Cardiac fibroblast (primary cell): ENCODE measurements at regions not wholly inside any gene's neighbourhood (a gene's known extent, or its start where the extent isn't known, plus 50 kb on each side); places are given as distances from the start of the nearest gene placed in this dataset.

Experiments used
- DNase-seq, 2 donors: peaks; one replicate each; pipeline versions ENCODE4 v3.0.0 to v3.0.0-alpha.2; 2010; ENCODE audit warnings: low read depth in 2 of 2
- H3K4me3 ChIP-seq, 2 donors: replicated peaks in 1 of 2; 1 replicate in 1 of 2; 2 replicates in 1 of 2; pipeline ENCODE4 v1.5.1; 2011; ENCODE audit warnings: low read depth in 2 of 2, low read length in 2 of 2, mild to moderate bottlenecking in 2 of 2, moderate library complexity in 1 of 2
- TF ChIP-seq, protein P1 (sequence below): IDR thresholded peaks from one replicate; pipeline ENCODE4 v1.5.1; 2011; ENCODE audit warnings: low read depth, mild to moderate bottlenecking, low read length, inconsistent platforms

DNA sequence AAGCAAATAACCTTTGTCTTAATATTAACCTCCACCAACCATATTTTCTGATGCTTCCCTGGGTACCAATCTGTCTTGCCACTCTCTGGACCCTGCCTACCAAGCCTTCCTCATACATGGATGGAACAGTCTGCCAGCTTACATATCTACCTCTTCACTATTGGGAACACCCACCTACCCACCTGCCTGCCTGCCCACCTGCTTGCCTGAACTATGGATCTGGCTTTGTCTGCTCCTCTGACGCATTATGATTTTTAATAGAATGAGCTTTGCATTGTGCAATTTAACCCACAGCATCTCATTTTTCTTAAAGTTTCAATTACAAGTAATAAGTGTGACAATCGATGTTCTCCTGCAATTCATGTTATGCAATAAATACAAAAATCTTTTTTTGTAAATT is 137.9 kb upstream of the LSM8 start:
- DNase-seq, result no peak

DNA sequence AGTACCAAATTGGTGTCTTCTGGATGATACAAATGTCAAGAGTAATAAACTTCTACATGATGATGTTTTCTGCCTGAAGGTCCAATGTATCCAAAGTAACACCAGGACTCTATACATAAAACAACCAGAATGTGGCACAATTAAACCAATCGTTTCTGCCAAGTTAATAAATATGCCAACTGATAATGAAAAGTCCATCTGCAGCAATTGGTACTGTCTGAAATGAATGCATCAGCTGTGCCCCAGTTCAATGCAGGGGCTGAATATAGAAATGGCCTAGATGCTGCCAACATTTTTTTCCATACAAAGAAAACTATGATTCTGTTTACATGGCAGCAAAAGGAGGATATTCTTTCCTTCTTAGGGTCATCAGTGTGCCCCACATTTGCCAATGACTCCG is 137.2 kb upstream of the LSM8 start:
- H3K4me3 ChIP-seq, result no peak overlapping the region
- DNase-seq, result no peak
- TF ChIP-seq, protein P1, sequence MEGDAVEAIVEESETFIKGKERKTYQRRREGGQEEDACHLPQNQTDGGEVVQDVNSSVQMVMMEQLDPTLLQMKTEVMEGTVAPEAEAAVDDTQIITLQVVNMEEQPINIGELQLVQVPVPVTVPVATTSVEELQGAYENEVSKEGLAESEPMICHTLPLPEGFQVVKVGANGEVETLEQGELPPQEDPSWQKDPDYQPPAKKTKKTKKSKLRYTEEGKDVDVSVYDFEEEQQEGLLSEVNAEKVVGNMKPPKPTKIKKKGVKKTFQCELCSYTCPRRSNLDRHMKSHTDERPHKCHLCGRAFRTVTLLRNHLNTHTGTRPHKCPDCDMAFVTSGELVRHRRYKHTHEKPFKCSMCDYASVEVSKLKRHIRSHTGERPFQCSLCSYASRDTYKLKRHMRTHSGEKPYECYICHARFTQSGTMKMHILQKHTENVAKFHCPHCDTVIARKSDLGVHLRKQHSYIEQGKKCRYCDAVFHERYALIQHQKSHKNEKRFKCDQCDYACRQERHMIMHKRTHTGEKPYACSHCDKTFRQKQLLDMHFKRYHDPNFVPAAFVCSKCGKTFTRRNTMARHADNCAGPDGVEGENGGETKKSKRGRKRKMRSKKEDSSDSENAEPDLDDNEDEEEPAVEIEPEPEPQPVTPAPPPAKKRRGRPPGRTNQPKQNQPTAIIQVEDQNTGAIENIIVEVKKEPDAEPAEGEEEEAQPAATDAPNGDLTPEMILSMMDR, result no peak

More for the DNA sequence above, 137.9 kb upstream of the LSM8 start:
- TF ChIP-seq, protein P1, result no peak
- H3K4me3 ChIP-seq, result no peak overlapping the region

DNA sequence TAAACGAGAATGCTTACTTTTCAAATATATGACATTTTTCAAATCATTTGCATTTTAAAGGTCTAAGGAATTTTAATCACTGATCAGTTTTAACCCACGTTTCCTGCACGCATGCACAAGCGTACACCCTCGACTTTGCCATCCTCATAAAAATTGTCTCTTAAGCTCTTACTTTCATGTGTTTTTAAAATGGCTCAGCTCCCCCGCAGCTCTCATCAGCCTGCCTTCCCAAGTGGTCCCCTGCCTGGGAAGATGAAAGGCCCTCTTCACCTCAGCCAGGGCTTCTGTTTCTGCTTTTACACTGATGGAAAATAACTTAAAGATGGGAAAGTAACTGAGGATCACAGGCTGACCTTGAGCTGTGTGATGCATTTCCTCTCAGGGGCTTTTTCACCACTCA is 131.6 kb upstream of the LSM8 start:
- TF ChIP-seq, protein P1, result no peak
- no peak for DNase-seq
- no peak overlapping the region for H3K4me3 ChIP-seq

DNA sequence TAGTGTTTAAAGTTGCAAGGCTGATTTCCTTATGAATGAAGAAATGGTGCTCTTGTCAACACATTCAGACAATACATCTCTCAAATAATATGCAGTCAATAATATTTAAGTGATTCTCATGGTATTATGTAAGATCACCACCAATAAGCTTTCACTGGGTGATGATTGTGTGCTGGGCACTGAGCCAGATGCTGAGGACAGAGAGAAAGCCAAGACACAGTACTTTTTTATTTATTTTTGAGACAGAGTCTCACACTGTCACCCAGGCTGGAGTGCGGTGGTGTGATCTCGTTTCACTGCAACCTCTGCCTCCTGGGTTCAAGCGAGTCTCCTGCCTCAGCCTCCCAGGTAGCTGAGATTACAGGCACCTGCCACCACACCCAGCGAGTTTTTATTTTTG is 130.6 kb upstream of the LSM8 start:
- TF ChIP-seq, protein P1, result no peak
- H3K4me3 ChIP-seq, result no peak overlapping the region
- DNase-seq, result no peak

DNA sequence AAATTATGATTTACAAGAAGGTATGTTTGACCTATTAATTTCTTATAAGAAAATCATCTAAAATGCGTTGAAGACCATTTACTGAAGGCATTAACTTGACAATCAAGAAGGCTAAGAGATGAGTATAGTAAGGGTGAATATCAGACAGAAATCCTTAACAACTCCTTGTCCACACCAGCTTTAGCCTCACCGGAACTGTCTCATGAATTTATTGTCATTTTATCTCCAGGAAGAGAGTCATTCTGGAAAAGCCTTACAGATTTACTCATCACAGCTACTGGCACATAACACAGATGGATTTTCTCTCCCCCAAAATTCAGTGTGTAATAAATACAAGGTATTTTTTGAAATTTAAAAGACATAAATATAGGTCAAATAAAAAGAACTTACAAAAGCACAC is 129.4 kb upstream of the LSM8 start:
- TF ChIP-seq, protein P1, result no peak
- DNase-seq, result no peak
- no peak overlapping the region for H3K4me3 ChIP-seq

DNA sequence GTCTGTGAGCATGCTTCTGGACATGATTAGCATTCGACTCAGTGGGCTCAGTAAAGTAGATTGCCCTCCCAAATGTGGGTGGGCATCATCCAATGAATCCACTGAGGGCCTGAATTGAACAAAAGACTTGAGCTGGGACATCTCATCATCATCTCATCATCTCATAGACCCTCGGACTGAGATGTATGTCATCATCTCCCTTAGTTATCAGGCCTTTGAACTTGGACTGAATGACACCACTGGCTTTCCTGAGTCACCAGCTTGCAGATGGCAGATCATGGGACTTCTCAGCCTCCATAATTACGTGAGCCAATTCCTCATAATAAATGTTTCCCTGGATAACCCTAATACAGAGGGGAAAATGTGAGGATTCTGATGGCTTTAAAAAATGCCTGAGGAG is 128.3 kb upstream of the LSM8 start:
- no peak overlapping the region for H3K4me3 ChIP-seq
- TF ChIP-seq, protein P1, result no peak
- no peak for DNase-seq

DNA sequence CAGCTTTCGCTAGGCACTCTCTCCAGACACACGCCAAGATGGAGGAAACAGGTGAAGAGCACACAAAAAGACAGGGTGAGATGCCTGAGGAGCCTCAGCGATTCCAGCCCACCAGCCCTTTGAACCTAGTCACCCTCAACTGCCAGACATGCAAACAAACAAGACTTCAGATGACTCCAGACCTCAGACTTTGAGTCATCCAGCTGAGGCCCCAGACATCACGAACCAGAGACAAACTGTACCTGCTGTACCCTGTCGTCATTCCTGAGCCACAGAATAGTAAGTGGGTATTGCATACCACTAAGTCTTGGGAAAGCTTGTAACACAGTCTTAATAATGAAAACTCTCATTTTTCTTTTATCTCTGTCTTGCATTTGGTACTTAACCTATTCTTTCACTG is 126.6 kb upstream of the LSM8 start:
- TF ChIP-seq, protein P1, result no peak
- no peak overlapping the region for H3K4me3 ChIP-seq
- peak in 1 of 2 donors; percentile 24 for DNase-seq
